ENCODE measurements at regions not wholly inside any gene's neighbourhood (a gene's known extent, or its start where the extent isn't known, plus 50 kb on each side); places are given as distances from the start of the nearest gene placed in this dataset.

GRCh38 chr2:129103936-129104878, 785.5 kb upstream of the HS6ST1 start:
- DNase-seq (ENCODE audit: low read depth in 2 of 3, low spot score in 2 of 3): no peak

GRCh38 chr2:129112181-129112580, 793.5 kb upstream of the HS6ST1 start:
- DNase-seq (ENCODE audit: low read depth in 2 of 3, low spot score in 2 of 3): no peak

- DNase-seq (ENCODE audit: low read depth in 2 of 3, low spot score in 2 of 3): no peak
These were observed 795.1 kb upstream of the HS6ST1 start for GRCh38 chr2:129113776-129114175.

GRCh38 chr2:129117434-129117833, 798.8 kb upstream of the HS6ST1 start:
- DNase-seq (ENCODE audit: low read depth in 2 of 3, low spot score in 2 of 3): no peak

GRCh38 chr2:129118296-129118695, 799.6 kb upstream of the HS6ST1 start:
- no peak for DNase-seq (ENCODE audit: low read depth in 2 of 3, low spot score in 2 of 3)

GRCh38 chr2:129129087-129129486, 810.4 kb upstream of the HS6ST1 start:
- DNase-seq (ENCODE audit: low read depth in 2 of 3, low spot score in 2 of 3): no peak

GRCh38 chr2:129133692-129134641, 815.3 kb upstream of the HS6ST1 start:
- DNase-seq (ENCODE audit: low read depth in 2 of 3, low spot score in 2 of 3): no peak

GRCh38 chr2:129135017-129135416, 816.3 kb upstream of the HS6ST1 start:
- no peak for DNase-seq (ENCODE audit: low read depth in 2 of 3, low spot score in 2 of 3)

- DNase-seq (ENCODE audit: low read depth in 2 of 3, low spot score in 2 of 3): no peak
These were observed 820.7 kb upstream of the HS6ST1 start for GRCh38 chr2:129139380-129139779.

- no peak for DNase-seq (ENCODE audit: low read depth in 2 of 3, low spot score in 2 of 3)
These were observed 823.8 kb upstream of the HS6ST1 start for GRCh38 chr2:129142465-129142864.

GRCh38 chr2:129144082-129144791, 825.6 kb upstream of the HS6ST1 start:
- no peak for DNase-seq (ENCODE audit: low read depth in 2 of 3, low spot score in 2 of 3)

GRCh38 chr2:129152514-129152913, 827.0 kb upstream of the RAB6C start:
- no peak for DNase-seq (ENCODE audit: low read depth in 2 of 3, low spot score in 2 of 3)

GRCh38 chr2:129160879-129161278, 818.6 kb upstream of the RAB6C start:
- peak in 2 of 3 donors; percentile 23 to 65 for DNase-seq (ENCODE audit: low read depth in 2 of 3, low spot score in 2 of 3)

- DNase-seq (ENCODE audit: low read depth in 2 of 3, low spot score in 2 of 3): no peak
These were observed 815.1 kb upstream of the RAB6C start for GRCh38 chr2:129164220-129164949.

GRCh38 chr2:129165006-129165405, 814.5 kb upstream of the RAB6C start:
- no peak for DNase-seq (ENCODE audit: low read depth in 2 of 3, low spot score in 2 of 3)

GRCh38 chr2:129167456-129167855, 812.0 kb upstream of the RAB6C start:
- no peak for DNase-seq (ENCODE audit: low read depth in 2 of 3, low spot score in 2 of 3)

- no peak for DNase-seq (ENCODE audit: low read depth in 2 of 3, low spot score in 2 of 3)
These were observed 808.9 kb upstream of the RAB6C start for GRCh38 chr2:129170570-129170969.

GRCh38 chr2:129174143-129174542, 805.3 kb upstream of the RAB6C start:
- DNase-seq (ENCODE audit: low read depth in 2 of 3, low spot score in 2 of 3): no peak

GRCh38 chr2:129175051-129175450, 804.4 kb upstream of the RAB6C start:
- no peak for DNase-seq (ENCODE audit: low read depth in 2 of 3, low spot score in 2 of 3)

- DNase-seq (ENCODE audit: low read depth in 2 of 3, low spot score in 2 of 3): no peak
These were observed 803.1 kb upstream of the RAB6C start for GRCh38 chr2:129176375-129176774.

Measured in hematopoietic multipotent progenitor cell (in vitro differentiated cells).